Stomach (tissue), 8 donors: ENCODE measurements at regions not wholly inside any gene's neighbourhood (a gene's known extent, or its start where the extent isn't known, plus 50 kb on each side); places are given as distances from the start of the nearest gene placed in this dataset.

Experiments
- DNase-seq, 2 donors: peaks; one replicate each; pipeline versions ENCODE4 v3.0.0 to v3.0.0-alpha.2; 2013 to 2019
- H3K27ac ChIP-seq, 5 donors: fragments of 200-600 bp in 4 of 5; sonication (generic) in 4 of 5; one replicate each; pipeline ENCODE4 v1.5.1; 2013 to 2019; ENCODE audit warnings: mild to moderate bottlenecking in 1 of 5, moderate library complexity in 1 of 5
- H3K27me3 ChIP-seq, 3 donors: fragments of 200-600 bp; sonication (generic); one replicate each; pipeline ENCODE4 v1.5.1; 2017 to 2019; ENCODE audit warnings: mixed run types in 1 of 3
- H3K36me3 ChIP-seq, 4 donors: fragments of 200-600 bp; sonication (generic); 1 replicate in 3 of 4; 2 replicates in 1 of 4; pipeline ENCODE4 v1.5.1; 2016 to 2019
- H3K4me1 ChIP-seq, 4 donors: fragments of 200-600 bp; sonication (generic); one replicate each; pipeline ENCODE4 v1.5.1; 2016 to 2019
- H3K4me3 ChIP-seq, 4 donors: fragments of 200-600 bp; sonication (generic) in 3 of 4; one replicate each; pipeline ENCODE4 v1.5.1; 2016 to 2019; ENCODE audit warnings: mild to moderate bottlenecking in 1 of 4
- H3K9me3 ChIP-seq, 4 donors: fragments of 200-600 bp; sonication (generic); one replicate each; pipeline ENCODE4 v1.5.1; 2016 to 2019
- EP300 ChIP-seq: sonication (generic); formaldehyde crosslinking; IDR thresholded peaks from one replicate; pipeline ENCODE4 v1.6.1; 2017; ENCODE audit warnings: antibody characterized with exemption
- POLR2A ChIP-seq, 4 donors: fragments of 450-650 bp; IDR thresholded peaks; one replicate each; pipeline ENCODE4 v1.6.1; 2016; ENCODE audit warnings: antibody characterized with exemption in 4 of 4, control low read depth in 2 of 4, mild to moderate bottlenecking in 1 of 4, moderate library complexity in 1 of 4
- POLR2AphosphoS5 ChIP-seq, 3 donors: sonication (generic); formaldehyde crosslinking; IDR thresholded peaks; one replicate each; pipeline ENCODE4 v1.6.1; 2016; ENCODE audit warnings: antibody characterized with exemption in 3 of 3
- WGBS, 5 donors: extraction: QIAGEN DNeasy Blood & Tissue Kit in 3 of 5; methylation state at CpG; one replicate each; pipeline versions ENCODE4 v1.1.5 to v1.1.7; 2013 to 2018; 5-methylcytosine and 5-hydroxymethylcytosine counted together
- intact Hi-C: fragments of 100-400 bp; cut with DNase I; formaldehyde crosslinking; loops from one replicate; pipeline ENCODE4 v1.15.1; 2023; ENCODE audit warnings: low total_unique reads
- TF ChIP-seq, protein P1 (sequence below), 7 experiments: fragments of 450-650 bp in 4 of 7; fragments of 200-600 bp in 3 of 7; sonication (generic) in 3 of 7; IDR thresholded peaks; one replicate each; pipeline ENCODE4 v1.5.1; 2016 to 2019; ENCODE audit warnings: antibody characterized with exemption in 7 of 7, control low read depth in 2 of 7, mild to moderate bottlenecking in 1 of 7
- donor health status: healthy with polysubstance abuse.
- donor health status: Bipolar disorder and iron deficiency.
- donor health status: healthy.

DNA sequence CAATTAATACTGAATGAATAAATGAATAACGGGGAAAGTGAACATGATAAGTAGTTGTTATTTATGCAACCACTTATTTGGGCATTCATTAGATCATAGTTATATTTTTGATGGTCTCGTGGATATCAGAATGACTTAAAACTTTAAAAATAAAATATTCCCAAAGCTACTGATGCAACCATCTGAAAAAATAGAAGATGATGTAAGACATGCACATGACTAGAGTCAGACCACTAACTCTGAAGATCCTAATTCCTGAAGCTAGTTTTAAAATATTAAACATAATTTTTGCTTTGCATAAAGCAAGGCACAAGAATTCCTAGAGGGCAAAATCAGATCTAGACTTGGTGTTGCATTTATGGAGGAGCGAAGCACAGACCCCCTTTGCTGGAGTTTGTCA lies 616.1 kb downstream of the IRS1 start:
- H3K27ac ChIP-seq: no peak overlapping the region
- 85 to 94% (median 89%) methylated on average over 3 of the region's 3 CpGs for WGBS, 5 donors
- intact Hi-C loops: no loop called here
- H3K4me1 ChIP-seq: peaks cover 6 to 22% (median 9%) of the 10 kb centered on the region in 4 donors
- DNase-seq: no peak
- peaks cover 0 to 17% (median 8%) of the 10 kb centered on the region in 4 donors for H3K9me3 ChIP-seq
- no peak overlapping the region for H3K4me3 ChIP-seq
- no peaks in the 10 kb centered on the region for H3K36me3 ChIP-seq
- H3K27me3 ChIP-seq: no peaks in the 10 kb centered on the region
- TF ChIP-seq, protein P1, sequence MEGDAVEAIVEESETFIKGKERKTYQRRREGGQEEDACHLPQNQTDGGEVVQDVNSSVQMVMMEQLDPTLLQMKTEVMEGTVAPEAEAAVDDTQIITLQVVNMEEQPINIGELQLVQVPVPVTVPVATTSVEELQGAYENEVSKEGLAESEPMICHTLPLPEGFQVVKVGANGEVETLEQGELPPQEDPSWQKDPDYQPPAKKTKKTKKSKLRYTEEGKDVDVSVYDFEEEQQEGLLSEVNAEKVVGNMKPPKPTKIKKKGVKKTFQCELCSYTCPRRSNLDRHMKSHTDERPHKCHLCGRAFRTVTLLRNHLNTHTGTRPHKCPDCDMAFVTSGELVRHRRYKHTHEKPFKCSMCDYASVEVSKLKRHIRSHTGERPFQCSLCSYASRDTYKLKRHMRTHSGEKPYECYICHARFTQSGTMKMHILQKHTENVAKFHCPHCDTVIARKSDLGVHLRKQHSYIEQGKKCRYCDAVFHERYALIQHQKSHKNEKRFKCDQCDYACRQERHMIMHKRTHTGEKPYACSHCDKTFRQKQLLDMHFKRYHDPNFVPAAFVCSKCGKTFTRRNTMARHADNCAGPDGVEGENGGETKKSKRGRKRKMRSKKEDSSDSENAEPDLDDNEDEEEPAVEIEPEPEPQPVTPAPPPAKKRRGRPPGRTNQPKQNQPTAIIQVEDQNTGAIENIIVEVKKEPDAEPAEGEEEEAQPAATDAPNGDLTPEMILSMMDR (IDR thresholded peaks at IDR 0.05): no peak
- no peak for TF ChIP-seq POLR2A (IDR thresholded peaks at IDR 0.05)
- TF ChIP-seq EP300: no peak
- no peak for TF ChIP-seq POLR2AphosphoS5 (IDR thresholded peaks at IDR 0.05)

DNA sequence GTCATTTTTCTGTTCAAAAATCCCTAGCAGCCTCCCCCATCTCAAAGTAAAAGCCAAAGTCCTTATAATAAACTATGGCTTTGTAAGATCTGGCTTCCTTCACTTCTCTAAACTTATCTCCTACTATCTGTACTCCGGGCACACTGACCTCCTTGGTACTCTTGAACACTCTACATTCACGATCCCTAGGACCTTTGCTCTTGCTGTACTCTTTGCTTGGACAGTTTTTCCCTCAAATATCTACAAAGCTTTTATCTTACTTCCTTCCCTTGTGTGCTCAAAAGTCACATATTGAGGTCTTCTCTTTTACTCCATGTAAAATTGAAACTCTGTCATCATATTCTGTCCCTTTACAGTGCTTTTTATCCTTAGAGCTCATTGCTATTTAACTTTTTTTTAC lies 616.6 kb downstream of the IRS1 start:
- Histone ChIP-seq H3K36me3 (no peaks in the 10 kb centered on the region), H3K27me3 (no peaks in the 10 kb centered on the region), H3K9me3 (peaks cover 0 to 22% (median 9%) of the 10 kb centered on the region in 4 donors), H3K4me1 (peaks cover 6 to 22% (median 9%) of the 10 kb centered on the region in 4 donors), H3K27ac (no peak overlapping the region), H3K4me3 (no peak overlapping the region)
- no peak for TF ChIP-seq POLR2AphosphoS5 (IDR thresholded peaks at IDR 0.05)
- TF ChIP-seq, protein P1 (IDR thresholded peaks at IDR 0.05): no peak
- no peak for TF ChIP-seq POLR2A (IDR thresholded peaks at IDR 0.05)
- no peak for TF ChIP-seq EP300
- WGBS, 5 donors: 71 to 79% (median 73%) methylated on average over 2 of the region's 2 CpGs
- intact Hi-C loops: no loop called here
- no peak for DNase-seq

DNA sequence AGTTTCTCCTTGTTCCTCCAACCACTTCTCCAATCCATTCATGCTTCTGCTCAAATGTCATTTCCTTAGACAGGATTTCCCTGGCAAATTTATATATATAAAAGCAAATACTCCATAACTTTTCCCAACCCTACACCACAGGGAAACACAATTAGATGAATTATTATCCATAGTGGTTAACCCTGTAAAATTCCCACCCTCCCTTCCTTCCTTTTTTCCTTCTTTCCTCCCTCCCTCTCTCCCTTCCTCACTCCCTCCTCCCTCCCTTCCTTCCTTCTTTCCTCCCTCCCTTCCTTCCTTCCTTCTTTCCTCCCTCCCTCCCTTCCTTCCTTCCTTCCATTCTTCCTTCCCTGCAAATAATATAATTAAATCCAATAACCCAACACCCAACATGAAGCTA lies 617.7 kb downstream of the IRS1 start:
- Histone ChIP-seq H3K4me1 (peaks cover 6 to 15% (median 9%) of the 10 kb centered on the region in 4 donors), H3K9me3 (peaks cover 0 to 34% (median 14%) of the 10 kb centered on the region in 4 donors), H3K36me3 (no peaks in the 10 kb centered on the region), H3K4me3 (no peak overlapping the region), H3K27ac (no peak overlapping the region), H3K27me3 (no peaks in the 10 kb centered on the region)
- no peak for TF ChIP-seq POLR2AphosphoS5 (IDR thresholded peaks at IDR 0.05)
- TF ChIP-seq, protein P1 (IDR thresholded peaks at IDR 0.05): no peak
- TF ChIP-seq EP300: no peak
- TF ChIP-seq POLR2A (IDR thresholded peaks at IDR 0.05): no peak
- DNase-seq: no peak
- intact Hi-C loops: no loop called here

DNA sequence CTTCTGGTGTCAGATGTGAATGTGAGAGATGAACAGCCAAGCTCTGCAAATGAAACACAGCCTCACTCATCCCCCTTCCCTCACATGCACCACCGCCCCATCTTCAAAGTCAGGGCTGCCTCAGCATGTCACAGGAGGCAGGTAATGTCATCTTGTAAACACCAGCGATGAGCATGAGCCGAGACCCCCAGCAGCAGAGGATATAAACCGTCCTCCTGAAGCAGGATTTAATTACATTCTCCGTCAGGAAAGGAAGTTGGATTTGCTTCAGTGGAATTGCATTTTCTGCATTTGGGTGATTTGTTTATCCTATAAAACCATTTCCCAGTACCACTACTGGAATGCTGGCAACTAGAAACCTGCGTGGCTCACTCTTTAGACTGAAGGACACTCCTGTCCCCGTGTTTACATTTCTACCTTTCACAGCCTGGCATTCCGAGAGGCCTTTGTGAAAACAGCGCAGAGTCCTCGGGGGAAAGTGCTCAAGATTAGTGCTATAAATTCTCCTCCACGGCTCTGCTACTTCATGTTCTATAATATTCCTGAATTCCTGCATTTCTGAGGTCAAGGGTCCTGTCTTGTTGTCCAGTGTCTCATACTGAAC lies 619.2 kb downstream of the IRS1 start:
- TF ChIP-seq, protein P1 (IDR thresholded peaks at IDR 0.05): no peak
- TF ChIP-seq POLR2A (IDR thresholded peaks at IDR 0.05): no peak
- no peak for TF ChIP-seq EP300
- no peak for TF ChIP-seq POLR2AphosphoS5 (IDR thresholded peaks at IDR 0.05)
- H3K9me3 ChIP-seq: peaks cover 0 to 40% (median 14%) of the 10 kb centered on the region in 4 donors
- intact Hi-C loops: no loop called here
- 47 to 60% (median 59%) methylated on average over 11 of the region's 11 CpGs for WGBS, 5 donors
- H3K27me3 ChIP-seq: no peaks in the 10 kb centered on the region
- no peak overlapping the region for H3K27ac ChIP-seq
- H3K36me3 ChIP-seq: no peaks in the 10 kb centered on the region
- no peak for DNase-seq
- peaks cover 0 to 6% (median 5%) of the 10 kb centered on the region in 4 donors for H3K4me1 ChIP-seq
- H3K4me3 ChIP-seq: no peak overlapping the region
